ENCODE measurements at regions not wholly inside any gene's neighbourhood (a gene's known extent, or its start where the extent isn't known, plus 50 kb on each side); places are given as distances from the start of the nearest gene placed in this dataset.

DNA sequence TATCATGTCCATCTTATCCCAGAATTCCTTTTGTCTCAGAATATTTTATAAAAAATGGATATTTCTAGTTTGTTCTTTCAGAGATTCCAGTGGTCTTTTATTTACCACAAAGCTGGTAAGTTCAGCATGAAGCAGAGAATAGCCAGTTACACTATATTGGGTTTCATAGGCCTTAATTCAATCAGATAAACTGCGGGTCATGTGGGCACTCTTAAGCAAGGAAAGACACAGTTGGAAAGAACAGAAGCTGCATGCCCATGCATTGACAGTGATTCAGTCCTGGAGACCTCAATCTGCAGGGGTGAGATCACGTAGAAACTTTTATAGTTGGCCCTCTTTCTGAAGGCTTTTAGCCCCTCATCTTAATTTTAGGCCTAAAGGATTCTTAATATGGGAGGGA lies 281.3 kb upstream of the IGFBP3 start:
- no peak for DNase-seq (ENCODE audit: low read depth)
- TF ChIP-seq, protein P1, sequence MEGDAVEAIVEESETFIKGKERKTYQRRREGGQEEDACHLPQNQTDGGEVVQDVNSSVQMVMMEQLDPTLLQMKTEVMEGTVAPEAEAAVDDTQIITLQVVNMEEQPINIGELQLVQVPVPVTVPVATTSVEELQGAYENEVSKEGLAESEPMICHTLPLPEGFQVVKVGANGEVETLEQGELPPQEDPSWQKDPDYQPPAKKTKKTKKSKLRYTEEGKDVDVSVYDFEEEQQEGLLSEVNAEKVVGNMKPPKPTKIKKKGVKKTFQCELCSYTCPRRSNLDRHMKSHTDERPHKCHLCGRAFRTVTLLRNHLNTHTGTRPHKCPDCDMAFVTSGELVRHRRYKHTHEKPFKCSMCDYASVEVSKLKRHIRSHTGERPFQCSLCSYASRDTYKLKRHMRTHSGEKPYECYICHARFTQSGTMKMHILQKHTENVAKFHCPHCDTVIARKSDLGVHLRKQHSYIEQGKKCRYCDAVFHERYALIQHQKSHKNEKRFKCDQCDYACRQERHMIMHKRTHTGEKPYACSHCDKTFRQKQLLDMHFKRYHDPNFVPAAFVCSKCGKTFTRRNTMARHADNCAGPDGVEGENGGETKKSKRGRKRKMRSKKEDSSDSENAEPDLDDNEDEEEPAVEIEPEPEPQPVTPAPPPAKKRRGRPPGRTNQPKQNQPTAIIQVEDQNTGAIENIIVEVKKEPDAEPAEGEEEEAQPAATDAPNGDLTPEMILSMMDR (IDR thresholded peaks at IDR 0.05; ENCODE audit: control insufficient read depth, extremely low read depth, insufficient read depth), result no peak
- no peak overlapping the region for H3K4me3 ChIP-seq (ENCODE audit: low read depth, low read length)

GRCh38 chr7:46201961-46202360 lies 280.9 kb upstream of the IGFBP3 start:
- H3K4me3 ChIP-seq (ENCODE audit: low read depth, low read length), result no peak overlapping the region
- TF ChIP-seq, protein P1 (IDR thresholded peaks at IDR 0.05; ENCODE audit: control insufficient read depth, extremely low read depth, insufficient read depth), result no peak
- no peak for DNase-seq (ENCODE audit: low read depth)

GRCh38 chr7:46198701-46199100 lies 277.6 kb upstream of the IGFBP3 start:
- no peak for DNase-seq (ENCODE audit: low read depth)
- TF ChIP-seq, protein P1 (IDR thresholded peaks at IDR 0.05; ENCODE audit: control insufficient read depth, extremely low read depth, insufficient read depth), result no peak
- H3K4me3 ChIP-seq (ENCODE audit: low read depth, low read length), result no peak overlapping the region

DNA sequence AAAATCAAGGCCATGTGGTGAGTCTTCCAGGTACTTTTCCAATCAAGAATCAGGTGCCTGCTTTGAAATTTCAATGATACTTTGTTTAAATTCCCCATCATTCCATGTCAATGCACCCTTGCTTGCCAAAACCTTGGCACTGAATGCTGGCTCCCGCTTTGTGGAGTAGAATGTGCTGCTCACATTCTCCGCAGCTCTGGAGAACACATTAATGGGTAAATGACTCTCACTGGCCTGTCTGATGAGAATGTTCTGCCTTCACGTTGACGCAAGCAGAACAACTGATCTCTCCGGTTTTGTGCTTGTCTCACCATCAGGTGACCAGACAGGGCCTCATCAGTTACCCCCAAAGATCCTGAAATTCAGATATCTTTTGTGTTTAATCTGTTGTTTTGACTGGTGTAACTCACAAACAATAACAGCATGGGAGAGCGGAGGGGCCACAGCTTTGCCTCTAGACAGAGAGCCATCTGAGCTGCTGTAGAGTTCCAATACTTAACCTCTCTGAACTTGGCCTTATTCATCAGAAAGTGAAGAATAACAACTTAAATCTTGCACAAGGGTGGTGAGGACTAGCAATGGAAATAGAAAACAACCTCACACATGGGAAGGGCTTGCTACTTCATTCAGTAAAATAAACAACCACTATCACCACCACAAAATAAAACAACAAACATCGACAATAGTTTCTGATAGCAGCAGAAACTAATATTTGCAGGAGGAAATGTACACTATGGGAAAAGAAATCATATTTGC lies 276.9 kb upstream of the IGFBP3 start:
- DNase-seq (ENCODE audit: low read depth), result no peak
- H3K4me3 ChIP-seq (ENCODE audit: low read depth, low read length), result no peak overlapping the region
- TF ChIP-seq, protein P1 (IDR thresholded peaks at IDR 0.05; ENCODE audit: control insufficient read depth, extremely low read depth, insufficient read depth), result no peak

GRCh38 chr7:46195934-46196333 lies 274.9 kb upstream of the IGFBP3 start:
- H3K4me3 ChIP-seq (ENCODE audit: low read depth, low read length), result no peak overlapping the region
- TF ChIP-seq, protein P1 (IDR thresholded peaks at IDR 0.05; ENCODE audit: control insufficient read depth, extremely low read depth, insufficient read depth), result no peak
- DNase-seq (ENCODE audit: low read depth), result no peak

- no peak for DNase-seq (ENCODE audit: low read depth)
- TF ChIP-seq, protein P1 (IDR thresholded peaks at IDR 0.05; ENCODE audit: control insufficient read depth, extremely low read depth, insufficient read depth), result no peak
- H3K4me3 ChIP-seq (ENCODE audit: low read depth, low read length), result no peak overlapping the region
Observed at GRCh38 chr7:46192271-46192670, 271.2 kb upstream of the IGFBP3 start.

DNA sequence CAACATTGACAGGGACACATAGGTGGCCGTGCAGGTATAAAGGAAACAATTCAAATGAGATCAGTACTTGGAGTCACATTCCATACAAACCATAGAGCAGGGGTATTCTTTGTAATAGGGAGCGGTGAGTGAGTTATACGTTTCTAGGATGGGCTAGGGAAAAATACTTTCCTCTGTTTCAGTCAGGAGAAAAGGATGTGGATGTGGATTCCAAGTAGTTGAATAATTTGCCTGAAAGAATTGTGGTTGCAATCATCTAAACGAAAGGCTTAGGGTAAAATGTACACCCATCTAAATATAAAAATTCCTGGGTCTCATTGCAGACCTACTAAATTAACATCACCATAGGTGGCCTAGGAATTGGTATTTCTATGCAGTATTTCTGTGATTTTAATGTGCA lies 270.7 kb upstream of the IGFBP3 start:
- H3K4me3 ChIP-seq (ENCODE audit: low read depth, low read length), result no peak overlapping the region
- no peak for DNase-seq (ENCODE audit: low read depth)
- TF ChIP-seq, protein P1 (IDR thresholded peaks at IDR 0.05; ENCODE audit: control insufficient read depth, extremely low read depth, insufficient read depth), result no peak
